GM19395 (cell line): ENCODE measurements at regions not wholly inside any gene's neighbourhood (a gene's known extent, or its start where the extent isn't known, plus 50 kb on each side); places are given as distances from the start of the nearest gene placed in this dataset.
A peak's percentile ranks its signal among the peaks of the same experiment; 100 is the strongest.

Experiments used
- ATAC-seq: cut with Tn5 transposase; IDR thresholded peaks from one replicate; pipeline ENCODE4 v1.9.1; 2021; ENCODE audit warnings: mild to moderate bottlenecking, moderate library complexity; ENCODE audit not compliant: unreplicated experiment

DNA sequence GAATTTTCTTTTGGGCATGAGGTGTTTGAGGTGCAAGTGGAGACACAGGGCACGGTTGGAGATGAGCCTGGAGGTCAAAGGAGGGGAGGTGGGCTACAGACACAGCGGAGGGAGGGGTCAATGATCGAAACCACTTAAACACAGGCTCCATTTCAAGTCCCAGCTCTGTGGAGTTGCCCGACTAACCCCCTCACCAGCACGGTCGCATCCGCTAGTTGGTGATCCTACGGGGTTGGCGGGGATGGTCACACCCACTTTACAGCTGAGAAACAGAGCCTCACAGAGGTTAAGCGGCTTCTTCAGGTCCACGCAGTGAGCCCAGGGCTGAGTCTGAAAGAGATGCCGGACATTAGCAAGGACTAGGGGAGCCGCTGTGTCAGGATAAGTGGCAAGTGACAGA, 60.1 kb upstream of the RUNX3 start:
- no peak for ATAC-seq

DNA sequence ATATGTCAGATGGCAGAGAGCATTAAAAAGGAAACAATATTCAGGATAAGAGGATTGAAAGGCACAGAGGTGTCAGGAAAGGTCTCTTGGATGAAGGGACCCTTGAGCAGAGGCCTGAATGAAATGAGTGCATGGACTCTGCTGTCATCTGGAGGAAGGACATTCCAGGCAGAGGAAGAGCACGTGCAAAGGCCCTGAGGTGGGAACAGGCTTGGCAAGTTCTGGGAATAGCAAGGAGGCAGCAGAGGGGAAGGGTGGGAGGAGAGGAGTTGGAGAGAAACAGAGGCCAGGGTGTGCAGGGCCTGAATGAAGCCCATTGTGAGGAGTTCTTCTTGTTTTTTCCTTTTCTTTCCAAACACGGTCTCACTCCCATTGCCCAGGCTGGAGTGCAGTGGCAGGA, 59.0 kb upstream of the RUNX3 start:
- no peak for ATAC-seq

GRCh38 chr1:24988558-24988912, 58.5 kb upstream of the RUNX3 start:
- ATAC-seq, result no peak

- peak; percentile 84 for ATAC-seq
Observed at GRCh38 chr1:24987875-24988557, 57.9 kb upstream of the RUNX3 start.

DNA sequence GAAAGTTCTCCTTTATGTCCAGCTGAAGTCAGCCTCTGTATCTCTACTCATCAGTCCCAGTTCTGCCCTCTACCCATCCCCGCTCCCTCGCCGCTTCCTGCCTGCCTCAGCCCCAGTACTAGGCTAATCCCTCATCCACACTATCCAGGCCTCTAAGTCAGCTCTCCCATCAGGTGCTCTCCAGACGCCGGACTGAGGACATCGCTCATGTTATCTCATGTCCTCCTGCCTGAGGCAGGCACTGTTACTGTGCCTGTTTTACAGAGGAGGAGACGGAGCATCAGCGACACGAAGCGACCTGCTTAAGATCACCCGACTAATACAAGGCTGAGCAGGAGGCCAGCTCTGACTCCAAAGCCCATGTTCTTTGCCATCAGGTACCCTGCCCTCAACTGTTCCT, 57.3 kb upstream of the RUNX3 start:
- no peak for ATAC-seq

DNA sequence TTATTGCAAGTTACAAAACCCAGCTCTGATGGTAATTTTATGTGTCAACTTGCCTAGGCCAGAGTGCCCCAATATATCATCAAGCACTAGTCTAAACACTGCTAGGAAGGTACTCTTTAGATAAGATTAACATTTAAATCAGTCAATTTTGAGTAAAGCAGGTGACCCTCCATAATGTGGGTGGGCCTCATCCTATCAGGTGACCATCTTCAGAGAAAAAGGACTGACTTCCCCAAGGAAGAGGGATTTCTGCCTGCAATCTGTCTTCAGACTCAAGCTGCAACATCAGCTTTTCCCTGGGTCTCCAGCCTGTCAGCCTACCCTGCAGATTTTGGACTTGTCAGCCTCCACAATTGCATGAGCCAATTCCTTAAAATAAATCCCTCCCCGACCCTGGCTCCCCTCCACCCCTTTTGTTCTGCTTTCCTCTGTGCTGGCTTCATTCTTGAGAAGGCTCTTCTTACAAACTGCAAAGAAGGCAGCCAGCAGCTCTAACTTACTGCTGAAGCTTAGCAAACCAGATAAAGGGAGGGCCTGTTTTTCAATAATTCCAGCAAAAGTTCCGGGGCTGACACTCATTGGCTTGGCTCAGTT, 56.4 kb upstream of the RUNX3 start:
- ATAC-seq, result no peak

GRCh38 chr1:24985737-24986136, 55.7 kb upstream of the RUNX3 start:
- ATAC-seq, result no peak

DNA sequence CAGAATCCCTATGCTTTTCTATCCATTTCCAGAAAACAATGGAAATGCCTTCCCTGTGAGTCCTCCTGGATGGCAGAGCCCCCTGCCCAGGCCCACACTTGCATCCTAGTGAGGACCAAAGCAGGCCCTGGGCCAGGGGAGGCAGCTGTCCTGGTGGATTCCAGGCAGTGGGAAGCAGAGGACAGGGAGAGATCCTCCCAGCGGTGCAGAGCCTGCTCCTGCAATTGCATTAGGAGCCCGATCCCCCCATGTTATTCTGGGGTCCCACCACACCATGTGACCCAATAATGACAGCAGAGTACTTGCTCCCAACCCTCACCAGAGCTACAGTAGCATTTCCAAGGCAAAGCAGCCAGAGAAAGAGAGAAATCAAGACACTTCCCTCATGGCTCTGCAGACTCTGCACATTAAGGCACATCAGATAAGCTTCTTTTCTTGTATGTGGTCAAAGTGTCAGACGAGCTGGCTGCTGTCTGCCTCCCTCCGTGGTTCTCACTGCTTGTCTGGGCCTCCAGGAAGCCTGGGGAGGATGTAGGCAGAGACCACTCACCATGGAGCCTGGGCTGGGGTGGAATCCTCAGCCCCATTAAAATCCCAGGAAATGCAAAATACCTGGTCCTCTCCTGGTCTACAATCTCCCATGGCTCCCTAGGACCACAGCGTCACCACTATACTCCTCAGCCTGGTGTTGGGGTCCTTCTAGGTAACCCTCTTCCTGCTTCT, 54.9 kb upstream of the RUNX3 start:
- no peak for ATAC-seq

GRCh38 chr1:24984300-24984699, 54.2 kb upstream of the RUNX3 start:
- ATAC-seq, result no peak

- no peak for ATAC-seq
Observed at GRCh38 chr1:24983006-24983680, 53.1 kb upstream of the RUNX3 start.

DNA sequence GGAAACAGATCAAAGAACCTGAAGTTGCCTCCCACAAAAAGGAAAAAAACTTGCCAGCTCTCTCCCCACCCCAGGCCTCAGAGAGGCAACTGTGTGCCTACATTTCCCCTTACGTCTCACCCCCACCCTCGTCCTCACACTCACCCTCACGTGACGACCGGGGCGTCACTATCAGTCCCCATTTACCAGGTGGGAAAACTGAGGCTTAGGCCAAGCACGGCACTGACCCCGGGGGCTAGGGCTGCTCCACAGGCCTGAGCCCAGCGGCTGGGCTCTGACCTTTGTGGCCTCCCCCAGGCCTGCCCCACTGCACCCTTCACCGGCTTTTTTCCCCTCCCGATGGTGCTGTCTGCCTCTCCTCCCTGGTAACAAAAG, 51.5 kb upstream of the RUNX3 start:
- no peak for ATAC-seq

GRCh38 chr1:24980836-24981630, 51.0 kb upstream of the RUNX3 start:
- ATAC-seq, result no peak
